Vagina (tissue), 2 donors: ENCODE measurements at regions not wholly inside any gene's neighbourhood (a gene's known extent, or its start where the extent isn't known, plus 50 kb on each side); places are given as distances from the start of the nearest gene placed in this dataset.

Source experiments
- CTCF ChIP-seq, 3 experiments: fragments of 450-650 bp in 2 of 3; fragments of 200-600 bp in 1 of 3; sonication (generic) in 1 of 3; IDR thresholded peaks; one replicate each; pipeline ENCODE4 v1.5.1; 2017 to 2019; ENCODE audit warnings: antibody characterized with exemption in 3 of 3, mild to moderate bottlenecking in 2 of 3, moderate library complexity in 2 of 3
- POLR2A ChIP-seq, 2 donors: fragments of 450-650 bp; IDR thresholded peaks; one replicate each; pipeline ENCODE4 v1.6.1; 2017; ENCODE audit warnings: antibody characterized with exemption in 2 of 2, mild to moderate bottlenecking in 2 of 2, moderate library complexity in 2 of 2
- POLR2AphosphoS5 ChIP-seq, 2 donors: sonication (generic); formaldehyde crosslinking; IDR thresholded peaks; one replicate each; pipeline ENCODE4 v1.9.0; 2017; ENCODE audit warnings: antibody characterized with exemption in 2 of 2, mild to moderate bottlenecking in 2 of 2, low read depth in 1 of 2; ENCODE audit not compliant: insufficient read depth in 1 of 2

- TF ChIP-seq CTCF (IDR thresholded peaks at IDR 0.05), result no peak
- TF ChIP-seq POLR2A (IDR thresholded peaks at IDR 0.05), result no peak
- no peak for TF ChIP-seq POLR2AphosphoS5 (IDR thresholded peaks at IDR 0.05; ENCODE audit: insufficient read depth in 1 of 2, low read depth in 1 of 2)
Observed at GRCh38 chr13:40408602-40409001, 257.8 kb downstream of the FOXO1 start.
